Prostate gland (tissue), 2 donors: ENCODE measurements at regions not wholly inside any gene's neighbourhood (a gene's known extent, or its start where the extent isn't known, plus 50 kb on each side); places are given as distances from the start of the nearest gene placed in this dataset.

Experiments used
- DNase-seq: peaks from one replicate; pipeline ENCODE4 v3.0.0-alpha.2; 2019; ENCODE audit warnings: low spot score
- H3K27ac ChIP-seq, 2 donors: fragments of 200-600 bp; sonication (generic); 2 replicates each; pipeline ENCODE4 v1.5.1; 2017 to 2019
- H3K27me3 ChIP-seq: fragments of 200-600 bp; sonication (generic); replicated peaks from 2 replicates; pipeline ENCODE4 v1.5.1; 2019; ENCODE audit not compliant: insufficient read depth
- H3K36me3 ChIP-seq, 2 donors: fragments of 200-600 bp; sonication (generic); 1 replicate in 1 of 2; 2 replicates in 1 of 2; pipeline versions ENCODE4 v1.5.1 to v1.8.1; 2017 to 2019
- H3K4me1 ChIP-seq: fragments of 200-600 bp; sonication (generic); replicated peaks from 2 replicates; pipeline ENCODE4 v1.5.1; 2019
- H3K4me3 ChIP-seq, 2 donors: fragments of 200-600 bp; sonication (generic); 2 replicates each; pipeline ENCODE4 v1.5.1; 2017 to 2019
- H3K9me3 ChIP-seq: fragments of 200-600 bp; sonication (generic); 2 replicates; pipeline ENCODE4 v1.5.1; 2017
- POLR2A ChIP-seq: fragments of 450-650 bp; IDR thresholded peaks from one replicate; pipeline ENCODE4 v1.6.1; 2016; ENCODE audit warnings: antibody characterized with exemption, mild to moderate bottlenecking
- POLR2AphosphoS5 ChIP-seq: sonication (generic); formaldehyde crosslinking; IDR thresholded peaks from one replicate; pipeline ENCODE4 v1.6.1; 2017; ENCODE audit warnings: antibody characterized with exemption
- WGBS: methylation state at CpG from one replicate; pipeline ENCODE4 v1.1.5; 2018; 5-methylcytosine and 5-hydroxymethylcytosine counted together
- intact Hi-C: fragments of 100-400 bp; cut with DNase I; formaldehyde crosslinking; loops from one replicate; pipeline ENCODE4 v1.14.2; 2022
- TF ChIP-seq, protein P1 (sequence below), 4 experiments: fragments of 200-600 bp in 2 of 4; fragments of 450-650 bp in 2 of 4; sonication (generic) in 2 of 4; IDR thresholded peaks; 1 replicate in 3 of 4; 2 replicates in 1 of 4; pipeline ENCODE4 v1.5.1; 2016 to 2019; ENCODE audit warnings: antibody characterized with exemption in 4 of 4, mild to moderate bottlenecking in 2 of 4, moderate library complexity in 2 of 4

DNA sequence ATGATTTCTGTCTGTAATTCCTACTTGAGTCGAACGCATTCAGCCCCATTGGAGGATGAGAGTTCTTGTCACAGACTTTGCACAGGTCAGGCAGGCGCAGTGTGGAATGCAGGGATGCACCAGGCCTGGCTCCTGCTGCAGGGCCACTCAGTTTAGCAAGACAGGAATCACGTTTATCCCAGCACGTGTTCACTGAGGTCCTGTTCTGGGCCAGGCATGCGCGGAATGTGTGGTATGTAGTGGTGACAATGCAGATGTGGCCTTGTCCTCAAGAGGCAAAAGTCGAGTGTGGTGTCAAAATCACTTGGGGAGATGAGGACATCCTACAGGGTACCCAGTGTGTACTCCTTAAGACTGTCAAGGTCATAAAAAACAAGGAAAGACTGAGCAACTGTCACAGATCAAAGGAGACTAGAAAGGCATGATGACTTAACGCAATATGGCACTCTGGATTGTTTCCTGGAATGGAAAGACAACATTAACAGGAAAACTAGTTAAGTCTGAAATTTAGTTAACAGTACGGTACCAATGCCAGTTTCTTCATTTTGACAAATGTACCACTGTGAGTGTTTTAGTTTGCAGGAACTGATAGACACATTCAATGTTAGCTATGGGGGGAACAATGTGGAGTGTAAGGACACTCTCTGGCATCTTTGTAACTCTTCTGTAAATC is 121.5 kb upstream of the ADAMTS18 start:
- H3K4me3 ChIP-seq, result no peak overlapping the region
- 70% methylated on average over 10 of the region's 10 CpGs for WGBS
- no peaks in the 10 kb centered on the region for H3K27me3 ChIP-seq
- no peak for DNase-seq
- no peak for TF ChIP-seq POLR2AphosphoS5
- TF ChIP-seq POLR2A, result no peak
- TF ChIP-seq, protein P1, sequence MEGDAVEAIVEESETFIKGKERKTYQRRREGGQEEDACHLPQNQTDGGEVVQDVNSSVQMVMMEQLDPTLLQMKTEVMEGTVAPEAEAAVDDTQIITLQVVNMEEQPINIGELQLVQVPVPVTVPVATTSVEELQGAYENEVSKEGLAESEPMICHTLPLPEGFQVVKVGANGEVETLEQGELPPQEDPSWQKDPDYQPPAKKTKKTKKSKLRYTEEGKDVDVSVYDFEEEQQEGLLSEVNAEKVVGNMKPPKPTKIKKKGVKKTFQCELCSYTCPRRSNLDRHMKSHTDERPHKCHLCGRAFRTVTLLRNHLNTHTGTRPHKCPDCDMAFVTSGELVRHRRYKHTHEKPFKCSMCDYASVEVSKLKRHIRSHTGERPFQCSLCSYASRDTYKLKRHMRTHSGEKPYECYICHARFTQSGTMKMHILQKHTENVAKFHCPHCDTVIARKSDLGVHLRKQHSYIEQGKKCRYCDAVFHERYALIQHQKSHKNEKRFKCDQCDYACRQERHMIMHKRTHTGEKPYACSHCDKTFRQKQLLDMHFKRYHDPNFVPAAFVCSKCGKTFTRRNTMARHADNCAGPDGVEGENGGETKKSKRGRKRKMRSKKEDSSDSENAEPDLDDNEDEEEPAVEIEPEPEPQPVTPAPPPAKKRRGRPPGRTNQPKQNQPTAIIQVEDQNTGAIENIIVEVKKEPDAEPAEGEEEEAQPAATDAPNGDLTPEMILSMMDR (IDR thresholded peaks at IDR 0.05), result no peak
- H3K27ac ChIP-seq, result no peak overlapping the region
- intact Hi-C loops, result no loop called here
- H3K36me3 ChIP-seq, result no peaks in the 10 kb centered on the region
- H3K9me3 ChIP-seq, result no peaks in the 10 kb centered on the region
- H3K4me1 ChIP-seq, result no peaks in the 10 kb centered on the region

DNA sequence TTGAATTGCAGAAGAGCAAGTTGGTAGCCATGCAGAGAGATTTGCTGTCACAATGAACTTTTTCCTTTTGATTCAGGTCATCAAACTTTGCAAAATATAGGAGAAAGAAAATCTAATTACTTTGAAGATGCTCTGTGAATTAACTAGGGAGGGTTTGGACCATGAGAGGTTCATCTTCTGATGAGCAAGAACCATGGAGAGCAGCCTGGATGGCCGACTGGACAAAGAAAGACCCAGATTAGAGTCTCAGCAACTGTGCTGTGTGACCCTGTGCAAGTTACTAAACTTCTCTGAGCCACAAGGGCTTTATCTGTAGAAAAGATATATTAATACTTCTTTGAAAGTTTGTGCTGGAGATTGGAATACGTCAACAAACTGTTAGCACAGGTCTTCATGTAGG is 122.6 kb upstream of the ADAMTS18 start:
- Histone ChIP-seq H3K27me3 (no peaks in the 10 kb centered on the region), H3K9me3 (no peaks in the 10 kb centered on the region), H3K4me1 (no peaks in the 10 kb centered on the region), H3K4me3 (no peak overlapping the region), H3K36me3 (no peaks in the 10 kb centered on the region), H3K27ac (no peak overlapping the region)
- 92% methylated on average over 2 of the region's 2 CpGs for WGBS
- DNase-seq, result no peak
- TF ChIP-seq POLR2A (no peak), POLR2AphosphoS5 (no peak)
- TF ChIP-seq, protein P1 (IDR thresholded peaks at IDR 0.05), result no peak
- intact Hi-C loops, result no loop called here

DNA sequence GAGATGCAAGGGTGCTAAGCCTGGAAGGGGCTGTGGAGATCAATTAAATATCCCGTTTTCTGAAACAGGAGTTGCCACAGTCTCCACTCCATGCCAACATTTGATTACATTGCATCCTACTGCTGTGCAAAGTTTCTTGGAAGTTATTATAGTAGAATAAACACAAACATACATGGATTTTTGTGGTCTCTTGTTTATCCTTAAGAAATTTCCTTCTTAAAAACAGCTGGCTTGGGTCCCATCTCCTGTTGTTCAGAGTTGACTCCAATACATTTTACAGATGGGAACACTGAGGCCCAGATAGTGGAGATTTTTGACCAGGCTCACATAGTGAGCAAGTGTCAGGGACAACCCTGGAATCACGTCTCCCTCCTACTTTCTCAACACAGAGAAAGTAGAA is 124.0 kb upstream of the ADAMTS18 start:
- H3K36me3 ChIP-seq, result no peaks in the 10 kb centered on the region
- DNase-seq, result no peak
- intact Hi-C loops, result no loop called here
- no peaks in the 10 kb centered on the region for H3K9me3 ChIP-seq
- H3K4me3 ChIP-seq, result no peak overlapping the region
- WGBS, result 74% methylated on average over 2 of the region's 2 CpGs
- no peaks in the 10 kb centered on the region for H3K27me3 ChIP-seq
- no peak for TF ChIP-seq POLR2AphosphoS5
- no peak for TF ChIP-seq POLR2A
- TF ChIP-seq, protein P1 (IDR thresholded peaks at IDR 0.05), result no peak
- no peaks in the 10 kb centered on the region for H3K4me1 ChIP-seq
- no peak overlapping the region for H3K27ac ChIP-seq

DNA sequence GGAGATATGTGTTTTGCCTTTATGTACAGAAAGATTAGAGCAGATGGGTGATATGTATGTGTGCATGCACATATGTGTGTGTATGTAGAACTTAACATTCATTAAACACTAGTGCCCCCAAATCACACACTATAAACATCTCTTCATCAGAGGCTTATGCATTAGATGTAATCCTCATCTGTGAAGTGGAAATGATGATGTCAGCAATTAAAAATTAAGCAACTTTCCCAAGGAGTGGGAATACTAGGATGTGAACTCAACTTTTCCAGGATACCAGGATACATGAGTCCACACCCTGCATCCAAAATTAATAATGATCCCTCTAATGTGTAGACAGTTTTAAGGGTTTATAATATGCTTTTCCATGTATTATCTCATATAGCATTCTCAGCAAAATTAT is 127.7 kb upstream of the ADAMTS18 start:
- intact Hi-C loops, result no loop called here
- H3K27me3 ChIP-seq, result peaks cover 4% of the 10 kb centered on the region
- H3K36me3 ChIP-seq, result no peaks in the 10 kb centered on the region
- no peak overlapping the region for H3K4me3 ChIP-seq
- no peak overlapping the region for H3K27ac ChIP-seq
- TF ChIP-seq, protein P1 (IDR thresholded peaks at IDR 0.05), result no peak
- no peak for TF ChIP-seq POLR2A
- TF ChIP-seq POLR2AphosphoS5, result no peak
- H3K9me3 ChIP-seq, result no peaks in the 10 kb centered on the region
- no peak for DNase-seq
- H3K4me1 ChIP-seq, result no peaks in the 10 kb centered on the region

DNA sequence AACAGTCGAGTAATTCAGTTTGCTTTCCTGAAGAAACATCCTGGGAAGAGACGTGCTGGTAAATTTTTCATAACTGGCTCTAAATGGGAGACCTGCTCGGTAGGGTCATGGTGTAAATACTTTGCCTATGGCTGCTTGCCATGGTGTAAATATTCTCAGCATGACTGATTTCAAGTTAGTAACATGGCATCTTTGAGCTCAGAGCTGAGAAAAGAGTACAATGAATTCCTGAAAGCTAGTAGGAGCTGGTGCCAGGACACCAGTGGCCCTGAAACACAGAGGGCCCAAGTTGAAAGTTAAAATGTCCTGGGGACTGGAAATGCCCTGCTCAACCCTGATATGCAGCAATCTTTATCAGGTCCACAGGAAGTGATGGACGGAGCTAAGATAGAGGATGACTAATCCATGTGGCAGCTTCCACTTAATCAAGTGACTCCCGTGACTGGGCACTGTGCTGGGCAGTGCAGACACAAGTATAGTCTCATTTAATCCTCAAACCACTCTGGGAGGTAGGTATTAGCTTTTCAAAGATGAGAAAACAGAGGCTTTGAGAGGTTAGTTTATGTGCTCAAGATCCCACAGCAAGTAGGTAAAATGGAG is 130.1 kb upstream of the ADAMTS18 start:
- H3K36me3 ChIP-seq, result no peaks in the 10 kb centered on the region
- no peak for DNase-seq
- H3K4me3 ChIP-seq, result no peak overlapping the region
- 67% methylated on average over 5 of the region's 5 CpGs for WGBS
- no peak overlapping the region for H3K27ac ChIP-seq
- peaks cover 4% of the 10 kb centered on the region for H3K27me3 ChIP-seq
- H3K4me1 ChIP-seq, result no peaks in the 10 kb centered on the region
- TF ChIP-seq, protein P1 (IDR thresholded peaks at IDR 0.05), result no peak
- TF ChIP-seq POLR2AphosphoS5 (no peak), POLR2A (no peak)
- no peaks in the 10 kb centered on the region for H3K9me3 ChIP-seq
- intact Hi-C loops, result no loop called here
